ENCODE measurements at regions not wholly inside any gene's neighbourhood (a gene's known extent, or its start where the extent isn't known, plus 50 kb on each side); places are given as distances from the start of the nearest gene placed in this dataset.

DNA sequence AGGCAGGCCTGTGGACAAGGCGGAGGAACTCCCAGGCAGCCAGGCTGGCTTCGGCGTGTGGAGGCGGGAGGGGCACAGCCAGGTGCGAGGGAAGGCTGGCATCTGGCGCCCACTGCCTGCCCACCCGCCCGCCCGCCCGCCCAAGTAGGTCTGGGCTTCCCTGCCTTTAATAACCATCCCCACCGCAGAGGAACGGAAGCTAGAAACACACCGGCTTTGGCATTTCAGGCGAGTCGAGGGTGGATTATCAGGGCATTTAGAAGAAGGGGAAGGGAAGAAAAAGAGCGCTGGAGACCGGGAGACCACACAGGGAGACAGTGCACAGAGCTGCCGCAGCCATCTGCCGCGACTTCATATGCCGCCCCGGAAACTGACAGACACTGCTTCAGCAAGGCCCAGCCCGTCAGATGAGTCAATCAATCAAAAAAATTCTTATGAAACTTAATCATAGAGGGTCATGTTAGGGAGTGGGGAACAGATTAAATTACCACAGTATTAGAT lies 199.7 kb downstream of the TSHZ3 start:
- TF ChIP-seq, protein P1, sequence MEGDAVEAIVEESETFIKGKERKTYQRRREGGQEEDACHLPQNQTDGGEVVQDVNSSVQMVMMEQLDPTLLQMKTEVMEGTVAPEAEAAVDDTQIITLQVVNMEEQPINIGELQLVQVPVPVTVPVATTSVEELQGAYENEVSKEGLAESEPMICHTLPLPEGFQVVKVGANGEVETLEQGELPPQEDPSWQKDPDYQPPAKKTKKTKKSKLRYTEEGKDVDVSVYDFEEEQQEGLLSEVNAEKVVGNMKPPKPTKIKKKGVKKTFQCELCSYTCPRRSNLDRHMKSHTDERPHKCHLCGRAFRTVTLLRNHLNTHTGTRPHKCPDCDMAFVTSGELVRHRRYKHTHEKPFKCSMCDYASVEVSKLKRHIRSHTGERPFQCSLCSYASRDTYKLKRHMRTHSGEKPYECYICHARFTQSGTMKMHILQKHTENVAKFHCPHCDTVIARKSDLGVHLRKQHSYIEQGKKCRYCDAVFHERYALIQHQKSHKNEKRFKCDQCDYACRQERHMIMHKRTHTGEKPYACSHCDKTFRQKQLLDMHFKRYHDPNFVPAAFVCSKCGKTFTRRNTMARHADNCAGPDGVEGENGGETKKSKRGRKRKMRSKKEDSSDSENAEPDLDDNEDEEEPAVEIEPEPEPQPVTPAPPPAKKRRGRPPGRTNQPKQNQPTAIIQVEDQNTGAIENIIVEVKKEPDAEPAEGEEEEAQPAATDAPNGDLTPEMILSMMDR (IDR thresholded peaks at IDR 0.05; ENCODE audit: low read depth, low read length): no peak
- DNase-seq (ENCODE audit: low read depth, low spot score): no peak
- in situ Hi-C loops (cut with HindIII; ENCODE audit: low sequenced_read_pairs): no loop called here
- H3K4me3 ChIP-seq (ENCODE audit: low read depth, low read length): no peak overlapping the region

DNA sequence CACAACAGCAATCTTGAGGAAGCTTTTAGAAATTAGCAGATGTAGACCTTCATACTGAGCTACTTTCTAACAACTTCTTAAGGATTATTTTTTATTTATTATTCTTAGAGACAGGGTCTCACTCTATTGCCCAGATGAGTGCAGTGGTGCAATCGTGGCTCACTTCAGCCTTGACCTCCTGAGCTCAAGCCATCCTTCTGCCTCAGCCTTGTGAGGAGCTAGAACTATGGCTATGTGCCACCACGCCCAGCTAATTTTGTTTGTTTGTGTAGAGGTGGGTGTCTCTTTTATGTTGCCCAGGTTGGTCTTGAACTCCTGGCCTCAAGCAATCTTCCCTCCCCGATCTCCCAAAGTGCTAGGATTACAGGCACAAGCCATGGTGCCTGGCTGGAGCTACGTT lies 200.6 kb downstream of the TSHZ3 start:
- TF ChIP-seq, protein P1 (IDR thresholded peaks at IDR 0.05; ENCODE audit: low read depth, low read length): no peak
- in situ Hi-C loops (cut with HindIII; ENCODE audit: low sequenced_read_pairs): no loop called here
- DNase-seq (ENCODE audit: low read depth, low spot score): no peak
- no peak overlapping the region for H3K4me3 ChIP-seq (ENCODE audit: low read depth, low read length)

DNA sequence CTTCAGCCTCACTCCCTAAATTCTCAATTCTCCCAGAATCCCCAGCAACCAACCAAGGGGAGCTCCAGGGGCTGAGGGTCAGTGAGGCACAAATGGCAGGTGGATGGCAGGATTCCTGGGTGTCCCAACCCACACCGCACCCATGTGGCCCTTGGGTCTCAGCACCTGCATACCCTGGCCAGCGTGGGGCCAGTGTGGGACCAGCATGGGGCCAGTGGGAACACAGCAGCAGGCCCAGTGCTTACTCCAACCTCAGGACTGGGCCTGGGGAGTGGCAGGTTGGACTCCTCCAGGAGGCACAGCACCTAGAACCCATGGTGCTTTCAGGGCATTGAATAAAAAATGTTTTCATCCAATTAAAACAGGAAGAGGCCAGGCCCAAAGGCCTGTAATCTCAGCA lies 202.0 kb downstream of the TSHZ3 start:
- TF ChIP-seq, protein P1 (IDR thresholded peaks at IDR 0.05; ENCODE audit: low read depth, low read length): no peak
- H3K4me3 ChIP-seq (ENCODE audit: low read depth, low read length): no peak overlapping the region
- in situ Hi-C loops (cut with HindIII; ENCODE audit: low sequenced_read_pairs): no loop called here
- no peak for DNase-seq (ENCODE audit: low read depth, low spot score)

DNA sequence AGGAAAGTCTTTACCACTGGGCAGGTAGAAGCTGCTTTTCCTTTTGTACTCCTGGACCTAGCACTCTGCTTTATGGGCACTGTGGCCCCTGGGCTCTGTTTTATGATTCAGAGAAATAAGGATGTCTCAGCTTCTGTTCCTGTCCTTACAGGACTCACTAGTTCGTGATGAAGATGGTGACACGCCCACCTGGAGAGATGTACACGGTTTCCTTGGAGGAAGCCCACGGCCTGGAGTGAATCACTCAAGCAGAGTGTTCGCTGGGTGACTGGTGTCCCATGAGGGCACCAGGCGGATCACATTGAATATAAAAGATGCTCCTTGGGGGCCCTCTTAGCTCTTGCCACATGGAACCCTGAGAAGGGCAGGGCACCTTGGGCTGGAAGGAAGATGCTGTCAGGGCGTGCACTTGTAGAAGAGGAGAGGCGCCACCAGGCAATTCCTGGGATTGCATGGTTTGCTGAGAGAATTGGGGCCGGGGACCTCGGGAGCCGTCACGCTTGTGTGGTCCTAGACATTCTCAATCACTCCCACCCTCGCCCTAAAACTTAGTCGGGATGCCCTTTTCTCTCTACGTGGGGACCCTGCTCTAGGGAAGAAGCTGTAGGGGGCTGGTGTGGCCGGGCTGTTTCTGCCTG lies 202.6 kb downstream of the TSHZ3 start:
- in situ Hi-C loops (cut with HindIII; ENCODE audit: low sequenced_read_pairs): no loop called here
- no peak overlapping the region for H3K4me3 ChIP-seq (ENCODE audit: low read depth, low read length)
- TF ChIP-seq, protein P1 (IDR thresholded peaks at IDR 0.05; ENCODE audit: low read depth, low read length): no peak
- DNase-seq (ENCODE audit: low read depth, low spot score): no peak

DNA sequence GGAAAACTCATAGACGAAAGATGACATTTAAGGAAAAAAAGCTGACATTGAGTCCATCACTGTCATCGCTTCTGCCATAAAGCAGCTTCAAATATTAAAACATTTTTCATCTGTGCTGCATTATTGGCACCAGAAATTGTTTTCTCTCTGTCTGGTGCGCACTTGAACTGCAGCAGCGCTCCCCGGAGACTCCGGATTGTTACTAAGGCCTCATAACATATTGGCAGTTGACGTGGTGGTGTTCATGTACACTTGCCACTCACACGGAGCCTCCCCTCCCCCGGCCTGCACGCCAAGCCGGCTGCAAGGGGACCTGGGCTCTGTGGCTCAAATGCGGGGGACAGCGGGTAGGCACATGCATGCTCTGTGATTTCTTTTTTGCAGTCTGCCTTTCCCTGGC lies 203.2 kb downstream of the TSHZ3 start:
- DNase-seq (ENCODE audit: low read depth, low spot score): no peak
- no peak overlapping the region for H3K4me3 ChIP-seq (ENCODE audit: low read depth, low read length)
- in situ Hi-C loops (cut with HindIII; ENCODE audit: low sequenced_read_pairs): no loop called here
- TF ChIP-seq, protein P1 (IDR thresholded peaks at IDR 0.05; ENCODE audit: low read depth, low read length): no peak

DNA sequence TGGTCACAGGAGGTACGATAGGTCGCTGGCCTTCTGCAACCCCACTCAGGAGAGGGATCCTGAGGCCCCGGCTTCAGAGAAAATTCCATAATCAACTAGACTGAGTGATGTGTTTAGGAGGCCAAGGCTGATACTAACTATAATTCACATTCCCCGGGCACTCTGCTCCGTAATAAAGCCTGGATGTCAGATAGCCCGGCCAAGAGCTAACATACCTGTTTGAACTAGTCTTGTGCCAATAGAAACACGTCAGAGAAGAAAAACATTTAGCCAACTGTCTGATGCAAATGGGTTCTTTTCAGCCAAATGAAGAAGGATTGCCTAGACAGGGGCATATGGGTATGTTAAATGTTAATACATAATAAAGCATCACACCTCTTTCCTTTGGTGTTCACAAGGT lies 204.2 kb downstream of the TSHZ3 start:
- TF ChIP-seq, protein P1 (IDR thresholded peaks at IDR 0.05; ENCODE audit: low read depth, low read length): no peak
- in situ Hi-C loops (cut with HindIII; ENCODE audit: low sequenced_read_pairs): no loop called here
- no peak for DNase-seq (ENCODE audit: low read depth, low spot score)
- H3K4me3 ChIP-seq (ENCODE audit: low read depth, low read length): no peak overlapping the region

All from astrocyte of the spinal cord (primary cell).